ENCODE measurements at regions not wholly inside any gene's neighbourhood (a gene's known extent, or its start where the extent isn't known, plus 50 kb on each side); places are given as distances from the start of the nearest gene placed in this dataset.

DNA sequence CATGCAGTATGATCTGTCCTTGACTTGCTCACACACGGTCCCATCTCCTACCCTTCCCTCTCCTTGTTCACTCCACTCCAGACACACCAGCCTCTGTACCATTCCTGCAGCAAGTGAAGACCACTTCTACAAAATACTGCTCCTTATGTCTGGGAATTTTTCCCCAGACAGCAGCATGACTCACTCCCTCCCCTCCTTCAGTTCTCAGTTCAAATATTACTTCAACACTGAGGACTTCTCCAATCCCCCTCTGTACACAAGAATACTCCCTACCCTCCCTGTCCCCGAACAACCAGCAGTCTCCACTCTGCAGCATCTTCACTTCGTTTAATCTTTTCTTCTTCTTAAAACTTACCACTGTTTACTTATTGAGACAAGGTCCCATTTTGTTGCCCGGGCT is 474.0 kb downstream of the GPAM start:
- no peak for DNase-seq (ENCODE audit: low read depth)
- H3K4me3 ChIP-seq (ENCODE audit: low read depth, low read length) = no peak overlapping the region
- TF ChIP-seq, protein P1, sequence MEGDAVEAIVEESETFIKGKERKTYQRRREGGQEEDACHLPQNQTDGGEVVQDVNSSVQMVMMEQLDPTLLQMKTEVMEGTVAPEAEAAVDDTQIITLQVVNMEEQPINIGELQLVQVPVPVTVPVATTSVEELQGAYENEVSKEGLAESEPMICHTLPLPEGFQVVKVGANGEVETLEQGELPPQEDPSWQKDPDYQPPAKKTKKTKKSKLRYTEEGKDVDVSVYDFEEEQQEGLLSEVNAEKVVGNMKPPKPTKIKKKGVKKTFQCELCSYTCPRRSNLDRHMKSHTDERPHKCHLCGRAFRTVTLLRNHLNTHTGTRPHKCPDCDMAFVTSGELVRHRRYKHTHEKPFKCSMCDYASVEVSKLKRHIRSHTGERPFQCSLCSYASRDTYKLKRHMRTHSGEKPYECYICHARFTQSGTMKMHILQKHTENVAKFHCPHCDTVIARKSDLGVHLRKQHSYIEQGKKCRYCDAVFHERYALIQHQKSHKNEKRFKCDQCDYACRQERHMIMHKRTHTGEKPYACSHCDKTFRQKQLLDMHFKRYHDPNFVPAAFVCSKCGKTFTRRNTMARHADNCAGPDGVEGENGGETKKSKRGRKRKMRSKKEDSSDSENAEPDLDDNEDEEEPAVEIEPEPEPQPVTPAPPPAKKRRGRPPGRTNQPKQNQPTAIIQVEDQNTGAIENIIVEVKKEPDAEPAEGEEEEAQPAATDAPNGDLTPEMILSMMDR (IDR thresholded peaks at IDR 0.05; ENCODE audit: low read depth, low read length, missing control alignments) = no peak

DNA sequence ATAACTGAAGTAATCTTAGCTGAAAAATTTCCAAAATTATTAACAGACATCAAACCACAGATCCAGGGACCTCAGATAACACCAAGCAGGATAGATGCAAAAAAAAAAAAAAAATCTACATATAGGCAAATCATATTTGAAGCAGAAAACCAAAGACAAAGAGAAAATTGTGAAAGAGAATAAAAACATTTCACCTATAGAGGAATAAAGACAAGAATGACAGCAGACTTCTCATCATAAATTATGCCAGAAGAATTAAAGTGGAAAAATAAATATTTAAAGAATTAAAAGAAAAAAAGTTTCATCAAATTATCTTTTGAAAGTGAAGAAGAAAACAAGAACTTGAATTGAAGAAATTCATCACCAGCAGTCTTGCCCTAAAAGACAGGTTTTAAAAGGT is 467.5 kb downstream of the GPAM start:
- TF ChIP-seq, protein P1 (IDR thresholded peaks at IDR 0.05; ENCODE audit: low read depth, low read length, missing control alignments) = no peak
- DNase-seq (ENCODE audit: low read depth) = no peak
- H3K4me3 ChIP-seq (ENCODE audit: low read depth, low read length) = no peak overlapping the region

DNA sequence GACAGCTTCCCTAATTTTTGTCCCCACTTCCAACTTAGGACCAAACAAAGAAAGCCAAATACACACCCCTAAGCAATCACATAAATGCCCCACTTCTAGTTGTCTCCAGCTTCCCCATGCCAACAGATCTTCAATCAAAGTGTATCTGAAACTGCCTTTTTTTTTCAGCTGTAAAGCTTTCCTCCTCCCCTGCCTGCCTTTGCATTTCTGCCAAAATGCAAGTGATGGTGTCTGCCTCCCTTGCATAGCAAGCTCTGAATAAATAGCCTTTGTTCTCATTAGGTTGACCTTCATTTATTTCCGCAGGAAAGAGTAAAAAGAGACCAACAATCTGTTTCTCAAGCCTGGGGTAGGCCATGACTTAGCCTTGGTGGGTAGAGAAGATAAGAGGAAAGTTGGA is 459.4 kb downstream of the GPAM start:
- TF ChIP-seq, protein P1 (IDR thresholded peaks at IDR 0.05; ENCODE audit: low read depth, low read length, missing control alignments) = no peak
- no peak for DNase-seq (ENCODE audit: low read depth)
- H3K4me3 ChIP-seq (ENCODE audit: low read depth, low read length) = no peak overlapping the region

DNA sequence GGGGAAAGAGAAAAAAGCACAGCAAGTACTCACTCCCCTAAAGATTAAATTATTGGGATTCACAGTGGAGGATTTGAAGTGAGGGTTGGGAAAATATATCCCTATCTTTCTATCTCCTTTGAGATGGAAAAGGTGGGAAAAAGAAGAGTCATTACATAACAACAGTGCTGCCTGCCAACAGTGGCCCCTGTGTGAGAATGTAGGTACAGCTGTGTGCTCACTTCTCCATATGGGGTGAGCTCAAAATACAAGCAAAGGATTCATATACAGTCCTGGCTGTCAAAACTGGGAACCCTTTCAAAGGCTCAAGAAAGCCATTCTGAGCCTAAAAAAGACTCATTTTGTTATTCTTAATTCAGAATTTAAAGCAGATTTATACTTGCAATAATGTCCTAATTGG is 458.5 kb downstream of the GPAM start:
- TF ChIP-seq, protein P1 (IDR thresholded peaks at IDR 0.05; ENCODE audit: low read depth, low read length, missing control alignments) = no peak
- H3K4me3 ChIP-seq (ENCODE audit: low read depth, low read length) = no peak overlapping the region
- DNase-seq (ENCODE audit: low read depth) = no peak

DNA sequence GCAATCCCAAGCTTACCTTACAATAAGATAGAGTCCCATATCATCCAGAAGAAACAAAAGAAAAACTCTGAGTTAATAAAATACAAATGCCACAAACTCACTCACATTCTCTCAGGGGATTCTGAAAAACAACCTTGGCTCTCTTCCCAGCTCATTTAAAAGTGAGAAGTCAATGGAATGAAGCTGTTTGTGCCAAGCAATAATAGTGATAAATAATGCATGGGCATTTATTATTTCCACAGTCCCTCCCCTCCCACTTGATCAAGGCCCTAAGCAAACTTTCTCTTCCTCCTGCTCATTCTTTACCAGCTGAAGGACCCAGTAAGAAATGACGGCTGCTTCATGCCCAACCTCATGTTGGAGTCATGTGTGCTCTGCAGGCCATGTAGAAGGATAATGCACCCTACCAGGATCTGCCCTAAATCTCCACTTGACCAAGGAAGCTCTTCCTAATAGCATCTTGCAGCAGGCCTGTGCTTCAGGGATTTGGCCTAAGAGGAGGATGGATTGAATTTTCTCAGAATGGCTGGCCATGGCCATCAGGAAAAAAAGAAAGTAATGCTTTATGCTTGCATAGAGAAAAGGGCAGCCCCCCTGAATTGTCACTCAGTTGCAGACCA is 451.3 kb downstream of the GPAM start:
- TF ChIP-seq, protein P1 (IDR thresholded peaks at IDR 0.05; ENCODE audit: low read depth, low read length, missing control alignments) = no peak
- H3K4me3 ChIP-seq (ENCODE audit: low read depth, low read length) = no peak overlapping the region
- no peak for DNase-seq (ENCODE audit: low read depth)

DNA sequence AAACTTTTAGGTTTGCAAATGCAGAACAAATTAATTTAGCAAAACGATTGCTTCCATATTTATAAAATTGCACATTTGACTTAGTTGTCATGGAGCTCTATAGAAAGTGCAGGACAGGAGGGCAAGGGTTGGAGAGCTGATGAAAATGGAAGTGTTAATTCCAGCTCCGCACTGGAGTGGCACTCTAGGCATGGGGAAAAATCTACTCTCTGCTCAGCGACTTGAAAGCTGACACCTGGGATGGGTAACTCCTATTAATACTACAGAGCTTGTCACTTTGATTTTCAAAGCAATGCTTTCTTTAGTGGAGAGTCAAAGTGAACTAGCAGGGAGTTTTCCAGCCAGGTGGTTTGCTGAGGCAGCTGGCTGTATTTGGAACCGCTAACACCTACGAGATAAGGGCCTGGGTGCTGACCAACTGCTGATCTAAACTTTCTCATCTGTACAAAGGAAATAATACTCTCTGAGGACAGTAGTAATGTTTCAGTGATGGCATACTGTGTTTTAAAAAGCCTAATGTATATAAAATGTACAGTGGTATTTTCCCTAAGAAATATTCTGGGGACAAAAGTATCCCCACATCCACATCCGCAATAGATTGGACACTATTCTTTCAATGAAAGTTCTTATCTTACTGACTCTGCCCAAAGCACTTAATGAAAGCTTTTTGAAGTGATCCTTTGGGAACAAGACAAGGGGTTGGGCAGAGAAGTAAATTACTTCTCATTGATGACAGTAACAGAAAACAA is 444.3 kb downstream of the GPAM start:
- DNase-seq (ENCODE audit: low read depth) = no peak
- TF ChIP-seq, protein P1 (IDR thresholded peaks at IDR 0.05; ENCODE audit: low read depth, low read length, missing control alignments) = no peak
- H3K4me3 ChIP-seq (ENCODE audit: low read depth, low read length) = no peak overlapping the region

DNA sequence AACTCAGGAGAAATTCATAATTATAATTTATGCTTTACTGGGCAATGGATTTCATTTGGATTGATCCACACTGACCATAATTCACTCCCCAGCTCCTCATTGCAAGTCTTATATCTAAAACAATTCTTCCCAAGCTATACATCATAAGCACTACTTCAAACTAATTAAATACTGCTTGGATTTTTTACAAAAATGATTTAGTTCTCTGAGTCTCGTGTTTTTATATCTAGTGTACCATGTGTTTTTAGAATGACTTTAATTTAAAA is 443.8 kb downstream of the GPAM start:
- no peak for DNase-seq (ENCODE audit: low read depth)
- TF ChIP-seq, protein P1 (IDR thresholded peaks at IDR 0.05; ENCODE audit: low read depth, low read length, missing control alignments) = no peak
- no peak overlapping the region for H3K4me3 ChIP-seq (ENCODE audit: low read depth, low read length)

Data from GM12864 (cell line).